Sigmoid colon (tissue), 4 donors: ENCODE measurements at regions not wholly inside any gene's neighbourhood (a gene's known extent, or its start where the extent isn't known, plus 50 kb on each side); places are given as distances from the start of the nearest gene placed in this dataset.

Experiments
- EP300 ChIP-seq, 4 donors: sonication (generic); formaldehyde crosslinking; IDR thresholded peaks; one replicate each; pipeline ENCODE4 v1.6.1; 2017; ENCODE audit warnings: antibody characterized with exemption in 4 of 4
- POLR2A ChIP-seq, 2 donors: fragments of 450-650 bp; IDR thresholded peaks; one replicate each; pipeline ENCODE4 v1.6.1; 2016; ENCODE audit warnings: antibody characterized with exemption in 2 of 2, mild to moderate bottlenecking in 2 of 2, moderate library complexity in 2 of 2
- POLR2AphosphoS5 ChIP-seq, 4 donors: sonication (generic); formaldehyde crosslinking; IDR thresholded peaks; one replicate each; pipeline ENCODE4 v1.6.1; 2017; ENCODE audit warnings: antibody characterized with exemption in 4 of 4
- TF ChIP-seq, protein P1 (sequence below), 4 experiments: fragments of 450-650 bp in 3 of 4; fragments of 200-600 bp in 1 of 4; IDR thresholded peaks; one replicate each; pipeline ENCODE4 v1.5.1; 2016 to 2019; ENCODE audit warnings: antibody characterized with exemption in 4 of 4, mild to moderate bottlenecking in 3 of 4, moderate library complexity in 2 of 4

DNA sequence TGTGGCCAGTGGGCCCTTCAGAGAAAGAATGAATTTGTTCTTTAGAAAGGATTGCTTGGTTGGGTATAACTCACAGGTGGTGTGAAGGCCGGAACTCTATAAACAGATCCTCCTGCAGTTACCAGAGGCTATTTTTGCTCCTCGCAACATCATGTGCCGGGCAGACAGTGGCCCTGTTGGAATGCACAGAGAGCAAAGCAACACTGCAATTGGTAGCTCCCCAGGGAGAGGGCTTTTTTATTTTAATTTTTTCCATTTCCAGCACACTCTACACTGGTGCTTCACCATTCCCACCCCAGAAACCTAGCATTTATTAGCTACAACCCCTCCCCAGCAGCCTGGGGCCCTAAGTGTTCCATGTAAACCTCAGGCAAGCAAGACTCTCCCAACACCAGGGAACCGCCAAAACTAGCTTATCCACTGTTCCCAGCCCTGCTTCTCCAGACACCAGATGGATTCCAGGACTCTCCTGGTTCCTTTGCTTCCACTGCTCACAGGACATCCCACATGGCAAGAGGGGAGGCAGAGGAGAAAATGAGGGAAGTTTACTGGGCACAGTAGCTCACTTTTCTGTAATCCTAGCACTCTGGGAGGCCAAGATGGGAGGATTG is 75.1 kb upstream of the TMEM164 start:
- TF ChIP-seq POLR2A (IDR thresholded peaks at IDR 0.05) = no peak
- TF ChIP-seq, protein P1, sequence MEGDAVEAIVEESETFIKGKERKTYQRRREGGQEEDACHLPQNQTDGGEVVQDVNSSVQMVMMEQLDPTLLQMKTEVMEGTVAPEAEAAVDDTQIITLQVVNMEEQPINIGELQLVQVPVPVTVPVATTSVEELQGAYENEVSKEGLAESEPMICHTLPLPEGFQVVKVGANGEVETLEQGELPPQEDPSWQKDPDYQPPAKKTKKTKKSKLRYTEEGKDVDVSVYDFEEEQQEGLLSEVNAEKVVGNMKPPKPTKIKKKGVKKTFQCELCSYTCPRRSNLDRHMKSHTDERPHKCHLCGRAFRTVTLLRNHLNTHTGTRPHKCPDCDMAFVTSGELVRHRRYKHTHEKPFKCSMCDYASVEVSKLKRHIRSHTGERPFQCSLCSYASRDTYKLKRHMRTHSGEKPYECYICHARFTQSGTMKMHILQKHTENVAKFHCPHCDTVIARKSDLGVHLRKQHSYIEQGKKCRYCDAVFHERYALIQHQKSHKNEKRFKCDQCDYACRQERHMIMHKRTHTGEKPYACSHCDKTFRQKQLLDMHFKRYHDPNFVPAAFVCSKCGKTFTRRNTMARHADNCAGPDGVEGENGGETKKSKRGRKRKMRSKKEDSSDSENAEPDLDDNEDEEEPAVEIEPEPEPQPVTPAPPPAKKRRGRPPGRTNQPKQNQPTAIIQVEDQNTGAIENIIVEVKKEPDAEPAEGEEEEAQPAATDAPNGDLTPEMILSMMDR (IDR thresholded peaks at IDR 0.05) = no peak
- no peak for TF ChIP-seq POLR2AphosphoS5 (IDR thresholded peaks at IDR 0.05)
- no peak for TF ChIP-seq EP300 (IDR thresholded peaks at IDR 0.05)
